DOHH2 (cell line): ENCODE measurements at regions not wholly inside any gene's neighbourhood (a gene's known extent, or its start where the extent isn't known, plus 50 kb on each side); places are given as distances from the start of the nearest gene placed in this dataset.

Experiments
- EZH2phosphoT487 ChIP-seq: fragments of 200-600 bp; sonication (generic); IDR thresholded peaks from 2 replicates; pipeline ENCODE4 v1.6.1; 2017; ENCODE audit warnings: borderline replicate concordance, mild to moderate bottlenecking, antibody characterized with exemption, low read length, moderate library complexity, mixed read lengths
- TF ChIP-seq, protein P1 (sequence below): fragments of 200-600 bp; sonication (generic); IDR thresholded peaks from one replicate; pipeline ENCODE4 v1.5.1; 2014; ENCODE audit warnings: antibody characterized with exemption, mild to moderate bottlenecking, low read depth, low read length; ENCODE audit not compliant: poor library complexity, severe bottlenecking

DNA sequence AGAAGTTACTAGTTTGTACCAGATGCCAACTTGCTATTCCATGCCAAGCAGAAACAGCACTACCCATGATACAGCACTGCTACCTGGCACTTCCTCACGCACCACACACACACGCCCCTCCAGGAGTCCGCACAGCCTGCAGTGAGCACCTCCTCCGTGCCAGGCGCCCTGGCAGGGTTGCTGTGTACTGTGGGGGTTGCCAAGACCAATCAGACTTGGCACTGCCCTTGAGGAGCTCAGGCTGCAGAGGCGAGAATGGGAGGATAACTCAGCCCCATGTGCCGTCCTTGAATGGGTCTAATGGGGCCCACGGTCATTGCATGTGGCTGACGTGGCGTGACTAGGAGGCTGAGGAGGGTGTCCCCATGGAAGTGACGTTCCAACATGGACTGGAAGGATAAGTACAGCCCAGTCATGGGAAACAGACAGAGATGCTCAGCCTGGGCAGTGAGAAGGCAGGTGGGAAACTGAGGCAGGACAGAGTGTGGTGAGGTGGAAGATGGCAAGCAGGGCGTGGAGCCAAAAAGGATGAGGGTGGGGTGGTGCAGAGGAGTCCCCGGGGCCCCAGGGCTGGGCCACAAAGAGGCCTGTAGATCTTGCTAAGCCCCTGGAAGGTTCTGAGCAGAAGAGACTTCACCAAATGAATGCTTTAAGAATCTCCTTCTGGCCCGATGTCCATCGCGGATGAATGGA, 65.3 kb upstream of the C14orf180 start:
- TF ChIP-seq, protein P1, sequence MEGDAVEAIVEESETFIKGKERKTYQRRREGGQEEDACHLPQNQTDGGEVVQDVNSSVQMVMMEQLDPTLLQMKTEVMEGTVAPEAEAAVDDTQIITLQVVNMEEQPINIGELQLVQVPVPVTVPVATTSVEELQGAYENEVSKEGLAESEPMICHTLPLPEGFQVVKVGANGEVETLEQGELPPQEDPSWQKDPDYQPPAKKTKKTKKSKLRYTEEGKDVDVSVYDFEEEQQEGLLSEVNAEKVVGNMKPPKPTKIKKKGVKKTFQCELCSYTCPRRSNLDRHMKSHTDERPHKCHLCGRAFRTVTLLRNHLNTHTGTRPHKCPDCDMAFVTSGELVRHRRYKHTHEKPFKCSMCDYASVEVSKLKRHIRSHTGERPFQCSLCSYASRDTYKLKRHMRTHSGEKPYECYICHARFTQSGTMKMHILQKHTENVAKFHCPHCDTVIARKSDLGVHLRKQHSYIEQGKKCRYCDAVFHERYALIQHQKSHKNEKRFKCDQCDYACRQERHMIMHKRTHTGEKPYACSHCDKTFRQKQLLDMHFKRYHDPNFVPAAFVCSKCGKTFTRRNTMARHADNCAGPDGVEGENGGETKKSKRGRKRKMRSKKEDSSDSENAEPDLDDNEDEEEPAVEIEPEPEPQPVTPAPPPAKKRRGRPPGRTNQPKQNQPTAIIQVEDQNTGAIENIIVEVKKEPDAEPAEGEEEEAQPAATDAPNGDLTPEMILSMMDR = no peak
- TF ChIP-seq EZH2phosphoT487 = no peak
